ENCODE measurements at regions not wholly inside any gene's neighbourhood (a gene's known extent, or its start where the extent isn't known, plus 50 kb on each side); places are given as distances from the start of the nearest gene placed in this dataset.
A peak's percentile ranks its signal among the peaks of the same experiment; 100 is the strongest.

DNA sequence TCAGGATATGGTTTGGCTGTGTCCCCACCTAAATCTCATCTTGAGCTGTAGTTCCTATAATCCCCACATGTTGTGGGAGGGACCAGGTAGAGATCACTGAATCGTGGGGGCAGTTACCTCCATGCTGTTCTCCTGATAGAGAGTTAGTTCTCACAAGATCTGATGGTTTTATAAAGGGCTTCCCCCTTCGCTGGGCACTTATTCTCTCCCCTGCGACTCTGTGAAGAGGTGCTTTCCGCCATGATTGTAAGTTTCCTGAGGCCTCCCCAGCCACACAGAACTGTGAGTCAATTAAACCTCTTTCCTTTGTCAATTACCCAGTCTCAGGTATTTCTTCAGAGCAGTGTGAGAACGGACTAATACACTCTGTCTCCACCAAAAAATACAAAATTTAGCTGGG is 291.9 kb downstream of the BCOR start:
- no peak for DNase-seq (ENCODE audit: low spot score)

- no peak for DNase-seq (ENCODE audit: low spot score)
Measured at GRCh38 chrX:39808471-39808917, 289.3 kb downstream of the BCOR start.

GRCh38 chrX:39809331-39809730 is 288.4 kb downstream of the BCOR start:
- DNase-seq (ENCODE audit: low spot score): peak; percentile 81

DNA sequence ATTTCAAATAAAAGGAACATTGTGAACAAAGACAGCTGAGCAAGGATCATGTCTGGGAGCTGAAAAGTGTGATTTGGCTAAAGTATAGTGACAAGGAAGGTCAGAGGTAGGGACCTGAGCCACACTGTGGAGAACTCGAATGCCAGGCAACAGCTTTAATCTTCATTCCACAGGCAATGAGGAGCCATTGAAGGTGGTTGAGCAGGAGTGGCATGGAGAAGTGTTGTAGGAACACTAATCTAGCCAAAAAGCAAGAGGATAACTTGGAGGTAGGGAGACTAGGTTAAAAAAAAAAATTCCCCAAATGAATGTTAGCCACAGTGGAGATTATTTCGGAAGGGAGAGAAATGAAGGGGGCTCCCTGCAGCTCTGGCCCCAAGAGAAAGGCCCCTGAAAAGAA is 286.9 kb downstream of the BCOR start:
- DNase-seq (ENCODE audit: low spot score): no peak

DNA sequence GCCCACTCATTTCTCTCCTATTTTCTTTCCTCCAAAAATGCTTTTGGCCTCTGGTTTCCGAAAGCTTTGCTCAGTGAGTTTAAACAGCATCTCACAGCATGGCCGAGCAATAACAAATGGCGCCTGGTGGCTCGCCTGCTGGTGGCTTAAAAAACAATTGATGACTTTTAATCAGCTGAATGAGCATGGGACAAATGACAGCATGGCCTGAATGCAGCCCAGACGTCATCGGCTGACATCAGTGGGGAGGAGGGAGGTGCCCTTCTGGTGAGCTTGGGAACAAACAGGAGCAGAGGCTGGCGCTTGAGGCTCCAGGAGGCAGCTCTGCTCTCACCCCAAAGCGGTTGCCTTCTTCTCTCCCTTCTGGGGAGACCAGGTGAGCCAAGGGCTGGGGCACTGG is 286.4 kb downstream of the BCOR start:
- DNase-seq (ENCODE audit: low spot score): no peak

DNA sequence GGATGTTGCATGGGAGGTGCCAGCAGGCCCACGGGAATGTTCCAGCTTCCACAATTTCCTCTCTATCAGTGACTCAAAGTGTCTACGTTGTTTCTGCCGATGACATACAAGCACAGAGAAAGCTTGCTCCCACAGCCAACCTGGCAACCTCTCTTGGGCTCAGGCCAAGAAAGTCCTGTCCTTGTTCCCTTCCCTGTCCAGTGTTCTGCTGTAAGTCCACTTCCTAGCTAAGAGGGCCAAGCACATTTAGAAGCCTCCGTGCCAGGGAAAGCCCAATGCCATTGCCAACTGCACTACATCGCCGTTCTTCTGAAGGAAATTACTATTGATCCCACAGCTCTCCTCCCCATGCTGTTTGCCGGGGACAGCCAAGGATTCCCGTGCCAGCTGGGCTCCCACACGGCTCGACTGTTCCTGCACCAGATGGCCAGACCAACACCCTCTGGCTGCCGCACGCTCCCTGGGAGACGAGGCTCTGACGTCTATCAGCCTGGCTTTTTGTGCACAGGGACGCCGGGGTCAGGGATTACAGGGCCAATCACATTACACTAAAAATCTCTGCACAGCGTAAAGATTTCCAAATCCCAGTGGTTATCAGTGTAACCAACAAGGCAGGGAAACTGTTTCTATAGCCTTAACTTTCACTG is 284.0 kb downstream of the BCOR start:
- no peak for DNase-seq (ENCODE audit: low spot score)

DNA sequence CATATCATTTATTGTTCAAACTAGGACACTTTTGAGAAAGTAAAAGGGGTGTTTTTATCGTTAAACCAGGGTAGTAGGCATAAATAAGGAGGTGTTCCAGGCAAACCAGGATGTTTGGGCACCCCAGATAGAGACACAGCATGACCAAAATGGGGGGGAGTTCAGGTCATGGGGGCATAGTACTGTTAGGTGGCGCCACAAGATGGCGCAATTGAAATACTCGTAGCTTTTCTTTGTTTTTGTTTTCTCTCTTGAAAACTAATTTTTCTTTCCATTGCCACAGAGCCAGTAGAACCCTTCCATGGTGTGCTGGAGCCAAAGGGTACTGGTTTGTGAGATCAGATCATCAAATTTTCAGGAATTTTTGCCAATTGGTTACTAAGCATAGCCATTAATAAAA is 283.4 kb downstream of the BCOR start:
- peak; percentile 16 for DNase-seq (ENCODE audit: low spot score)

GRCh38 chrX:39815631-39816030 is 282.1 kb downstream of the BCOR start:
- DNase-seq (ENCODE audit: low spot score): peak; percentile 20

DNA sequence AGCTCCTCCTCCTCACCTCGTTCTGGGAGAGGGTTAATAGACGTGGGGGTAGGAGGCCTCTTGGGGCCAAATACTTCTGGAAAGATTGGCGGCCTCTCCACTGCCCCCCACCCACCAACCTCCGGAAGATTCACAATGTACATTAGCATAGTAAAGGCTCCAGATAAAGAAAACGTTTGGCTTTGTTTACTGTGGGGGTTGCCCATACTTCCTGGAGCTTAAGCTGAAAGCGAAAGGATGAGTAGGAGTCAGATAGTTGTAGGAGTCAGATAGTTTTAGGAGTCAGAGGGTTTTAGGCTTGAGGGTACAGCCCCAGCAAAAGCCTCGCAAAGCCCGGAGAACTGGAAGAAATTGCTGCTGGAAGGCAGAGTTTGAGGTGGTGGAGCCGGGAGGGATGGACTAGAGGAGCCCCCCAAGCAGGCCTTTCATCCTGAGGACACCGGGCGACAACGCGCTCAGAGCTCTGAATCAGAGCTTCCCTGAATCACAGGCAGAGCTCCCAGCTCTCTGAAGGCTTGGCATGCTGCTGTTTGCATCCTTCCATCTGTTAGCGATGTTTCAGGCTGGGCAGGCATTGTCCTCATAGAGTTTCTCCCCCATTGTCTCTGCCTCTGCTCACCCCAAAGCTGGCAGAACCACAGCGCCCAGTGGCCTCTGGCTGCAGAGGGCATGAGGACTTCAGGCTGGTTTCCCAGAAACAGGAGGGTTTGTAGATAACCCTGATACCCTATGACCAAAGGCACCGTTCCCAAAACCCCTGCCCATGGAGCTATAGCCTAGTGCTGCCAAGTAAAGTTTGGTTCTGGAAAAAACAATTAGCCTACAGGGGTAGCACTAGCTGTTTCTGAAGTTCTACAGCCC is 280.7 kb downstream of the BCOR start:
- DNase-seq (ENCODE audit: low spot score): no peak

DNA sequence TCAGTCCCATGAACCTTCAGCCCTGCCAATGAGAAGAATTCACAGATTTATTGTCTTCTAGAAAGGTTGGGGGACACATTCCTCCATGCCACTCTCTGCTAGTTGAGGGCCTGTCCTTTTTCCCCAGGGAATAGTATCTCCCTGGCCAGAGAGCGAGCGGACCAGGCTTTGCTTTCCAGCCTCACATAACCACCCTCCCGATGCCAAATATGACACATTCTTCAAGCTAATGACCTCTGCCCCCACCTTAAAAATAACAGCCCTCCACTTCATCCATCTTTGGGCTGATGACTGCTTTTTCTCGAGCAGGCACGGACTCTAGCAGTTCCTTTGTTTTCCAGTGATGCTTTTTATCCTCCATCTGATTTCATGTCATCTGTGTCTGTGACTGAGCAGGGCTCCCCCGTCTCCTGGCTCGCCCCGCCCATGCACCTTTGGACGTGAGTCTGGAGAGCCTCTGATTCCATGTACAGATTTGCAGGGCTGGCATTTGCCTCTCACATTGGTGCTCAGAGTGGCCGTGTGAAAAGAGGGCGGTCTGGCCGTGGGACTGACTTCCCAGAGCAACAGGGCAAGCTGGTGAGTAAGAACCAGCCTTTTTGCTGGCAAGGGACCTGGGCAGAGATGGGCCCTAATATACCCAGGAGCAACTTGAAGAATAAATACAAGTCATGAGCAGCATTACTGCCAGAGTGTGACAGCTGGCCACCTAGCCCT is 279.8 kb downstream of the BCOR start:
- no peak for DNase-seq (ENCODE audit: low spot score)

- no peak for DNase-seq (ENCODE audit: low spot score)
Measured at GRCh38 chrX:39818750-39819149, 279.0 kb downstream of the BCOR start.

DNA sequence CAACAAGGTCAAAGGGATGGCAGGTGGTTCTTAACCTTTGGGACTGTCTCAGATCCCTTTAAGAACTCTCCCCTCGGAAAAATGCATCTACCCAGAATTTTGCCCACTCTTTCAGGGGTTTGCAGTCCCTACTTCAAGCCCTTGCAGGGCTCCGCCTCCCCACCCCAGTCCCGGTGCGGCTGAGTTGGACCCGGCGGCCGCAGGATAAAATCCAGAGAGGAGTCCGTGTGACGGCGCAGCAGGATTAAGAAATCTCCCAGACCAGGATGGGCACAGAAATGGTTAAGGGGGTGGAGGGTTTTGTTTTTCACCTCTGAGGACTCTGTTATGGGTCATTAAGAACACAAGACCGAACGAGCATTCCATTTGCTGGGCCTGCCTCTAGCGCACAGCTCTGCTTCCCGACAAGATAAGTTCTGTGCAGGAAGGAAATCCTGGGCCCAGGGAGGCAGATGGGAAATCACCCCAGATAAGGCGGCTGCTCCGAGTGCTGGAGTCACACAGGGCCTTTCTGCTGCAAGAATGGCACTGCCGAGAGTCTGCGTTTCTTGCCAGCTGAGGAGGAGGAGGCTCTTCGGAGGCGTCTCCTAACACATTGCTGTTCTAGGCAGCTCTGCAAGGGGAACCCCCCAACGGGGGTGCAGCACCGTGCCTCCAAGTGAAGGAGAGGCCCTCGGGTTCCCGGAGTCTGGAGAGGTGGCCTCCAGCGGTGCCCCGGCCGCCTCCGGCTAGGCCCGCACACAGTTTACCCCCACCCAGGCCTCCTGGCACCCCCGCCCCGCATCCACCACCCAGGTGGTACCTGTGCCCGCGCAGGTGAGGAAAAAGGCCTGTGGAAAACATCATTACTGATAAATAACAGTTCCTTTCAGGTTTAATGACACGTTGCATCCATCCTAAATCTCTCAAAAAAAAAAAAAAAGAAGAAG is 277.6 kb downstream of the BCOR start:
- no peak for DNase-seq (ENCODE audit: low spot score)

GRCh38 chrX:39820938-39821708 is 276.6 kb downstream of the BCOR start:
- no peak for DNase-seq (ENCODE audit: low spot score)

GRCh38 chrX:39821709-39822095 is 276.1 kb downstream of the BCOR start:
- DNase-seq (ENCODE audit: low spot score): no peak

GRCh38 chrX:39822133-39822748 is 275.5 kb downstream of the BCOR start:
- DNase-seq (ENCODE audit: low spot score): no peak

GRCh38 chrX:39823424-39823823 is 274.3 kb downstream of the BCOR start:
- no peak for DNase-seq (ENCODE audit: low spot score)

- DNase-seq (ENCODE audit: low spot score): no peak
Measured at GRCh38 chrX:39823854-39824253, 273.9 kb downstream of the BCOR start.

DNA sequence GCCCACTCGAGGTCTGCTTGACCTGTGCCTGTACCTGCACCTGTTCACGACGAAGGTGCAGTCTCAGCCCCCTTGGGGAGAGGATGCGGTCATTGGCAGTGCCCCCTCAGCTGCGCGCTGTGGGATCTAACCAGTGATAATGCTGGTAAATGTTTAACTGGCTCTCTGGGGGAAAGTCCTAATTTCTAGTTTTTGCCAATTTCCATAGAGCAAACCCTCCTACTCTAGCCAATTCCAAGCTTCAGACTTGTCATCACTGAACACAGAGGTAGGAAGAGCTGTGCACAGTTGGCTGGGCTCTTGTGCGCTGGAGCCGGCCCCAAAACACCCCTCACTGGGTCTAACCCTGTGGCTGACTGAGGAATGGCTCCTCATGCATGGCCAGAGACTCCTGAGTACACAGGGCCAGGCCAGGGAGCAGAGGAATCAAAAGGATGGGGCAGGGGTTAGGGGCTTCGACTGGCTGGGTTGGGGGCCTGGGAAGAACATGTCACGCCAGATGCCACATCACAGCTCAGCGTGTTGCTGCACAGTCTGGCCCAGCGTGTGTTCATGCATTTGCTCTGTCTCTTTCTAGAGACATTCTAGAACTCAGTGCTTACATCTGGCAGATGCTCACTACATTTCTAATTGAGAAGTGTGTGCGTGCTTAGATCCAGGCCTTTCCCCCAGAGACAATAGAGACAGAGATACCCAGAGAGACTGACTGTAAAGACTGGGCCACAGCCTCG is 270.8 kb downstream of the BCOR start:
- no peak for DNase-seq (ENCODE audit: low spot score)

- DNase-seq (ENCODE audit: low spot score): no peak
Measured at GRCh38 chrX:39827951-39828350, 269.8 kb downstream of the BCOR start.

DNA sequence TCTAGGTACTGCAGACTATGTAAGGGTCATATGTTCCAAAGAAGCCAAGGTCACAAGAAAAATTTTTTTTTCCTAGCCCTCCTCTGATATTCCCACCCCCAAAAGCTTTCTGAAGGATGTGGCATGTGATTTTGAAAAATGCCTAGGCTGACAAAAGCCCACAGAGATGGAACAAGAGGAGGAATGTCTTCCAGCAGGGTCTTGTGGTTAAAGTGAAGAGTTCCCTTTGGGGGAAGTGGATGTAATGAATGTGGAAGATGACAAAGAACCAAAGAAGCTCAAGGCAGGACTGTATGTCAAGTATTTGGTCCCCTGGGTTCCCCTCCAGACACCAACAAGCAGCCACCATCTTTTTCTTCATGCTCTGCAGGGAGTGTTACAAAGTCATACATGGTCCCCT is 268.8 kb downstream of the BCOR start:
- DNase-seq (ENCODE audit: low spot score): no peak
